Nucleus accumbens (tissue), 56 donors: ENCODE measurements at regions not wholly inside any gene's neighbourhood (a gene's known extent, or its start where the extent isn't known, plus 50 kb on each side); places are given as distances from the start of the nearest gene placed in this dataset.

Experiments
- DNase-seq, 56 donors: peaks; one replicate each; lab custom pipeline; 2025; lab: John Stamatoyannopoulos, UW

GRCh38 chr2:129438501-129439057 lies 540.9 kb upstream of the RAB6C start:
- no peak for DNase-seq

GRCh38 chr2:129439406-129440302 lies 539.8 kb upstream of the RAB6C start:
- DNase-seq: no peak

- DNase-seq: no peak
These were observed 537.9 kb upstream of the RAB6C start for GRCh38 chr2:129441610-129442009.

- DNase-seq: peak in 6 of 56 donors; percentile 14 to 37 (median 24)
These were observed 536.1 kb upstream of the RAB6C start for GRCh38 chr2:129443235-129443864.

- peak in 7 of 56 donors; percentile 9 to 62 (median 35) for DNase-seq
These were observed 535.4 kb upstream of the RAB6C start for GRCh38 chr2:129443865-129444739.

GRCh38 chr2:129444751-129445150 lies 534.7 kb upstream of the RAB6C start:
- DNase-seq: no peak

GRCh38 chr2:129456691-129457090 lies 522.8 kb upstream of the RAB6C start:
- DNase-seq: no peak

- DNase-seq: no peak
These were observed 522.1 kb upstream of the RAB6C start for GRCh38 chr2:129457277-129457818.

- no peak for DNase-seq
These were observed 521.5 kb upstream of the RAB6C start for GRCh38 chr2:129458006-129458405.

- no peak for DNase-seq
These were observed 521.0 kb upstream of the RAB6C start for GRCh38 chr2:129458436-129458835.

GRCh38 chr2:129459200-129459876 lies 520.1 kb upstream of the RAB6C start:
- peak in 3 of 56 donors; percentile 30 to 36 (median 32) for DNase-seq

- no peak for DNase-seq
These were observed 519.6 kb upstream of the RAB6C start for GRCh38 chr2:129459881-129460280.

GRCh38 chr2:129460299-129461198 lies 518.9 kb upstream of the RAB6C start:
- DNase-seq: no peak

GRCh38 chr2:129462349-129462748 lies 517.1 kb upstream of the RAB6C start:
- no peak for DNase-seq

GRCh38 chr2:129462967-129463366 lies 516.5 kb upstream of the RAB6C start:
- no peak for DNase-seq

GRCh38 chr2:129464036-129464435 lies 515.4 kb upstream of the RAB6C start:
- DNase-seq: peak in 1 of 56 donors; percentile 25

- no peak for DNase-seq
These were observed 514.8 kb upstream of the RAB6C start for GRCh38 chr2:129464631-129465030.

GRCh38 chr2:129465045-129465444 lies 514.4 kb upstream of the RAB6C start:
- no peak for DNase-seq

- no peak for DNase-seq
These were observed 513.1 kb upstream of the RAB6C start for GRCh38 chr2:129466389-129466788.
